Stimulated activated CD8-positive, alpha-beta memory T cell treated with anti-CD3 and anti-CD28 coated beads, Interleukin-12 subunit alpha, Interleukin-12 subunit beta, amount 100 ng/mL, for 1 hour (primary cell): ENCODE measurements at regions not wholly inside any gene's neighbourhood (a gene's known extent, or its start where the extent isn't known, plus 50 kb on each side); places are given as distances from the start of the nearest gene placed in this dataset.
"Not testable (repeated sequence)": the region's sequence is repeated elsewhere in the genome, so short reads cannot be mapped to it uniquely, and the experiment has no call there.

Experiments
- DNase-seq: peaks from one replicate; pipeline ENCODE4 v3.0.0-alpha.2; 2020; ENCODE audit warnings: low read depth

DNA sequence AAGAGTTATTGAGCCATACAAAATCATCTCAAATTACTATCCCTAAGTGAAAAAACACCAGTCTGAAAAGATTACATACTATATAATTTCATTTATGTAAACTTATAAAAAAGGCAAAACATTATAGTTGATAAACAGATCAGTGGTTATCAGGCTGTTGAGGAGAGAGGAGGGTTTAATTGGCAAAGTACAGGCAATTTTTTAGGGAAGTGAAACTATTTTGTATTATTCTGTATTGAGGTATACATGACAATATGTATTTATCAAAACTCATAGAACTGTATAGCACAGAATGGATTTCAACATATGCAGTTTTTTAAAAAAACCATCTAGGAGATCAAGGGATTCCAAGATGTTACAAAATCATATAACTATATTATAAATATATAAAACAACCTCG lies 403.7 kb downstream of the LTN1 start:
- DNase-seq = no peak

DNA sequence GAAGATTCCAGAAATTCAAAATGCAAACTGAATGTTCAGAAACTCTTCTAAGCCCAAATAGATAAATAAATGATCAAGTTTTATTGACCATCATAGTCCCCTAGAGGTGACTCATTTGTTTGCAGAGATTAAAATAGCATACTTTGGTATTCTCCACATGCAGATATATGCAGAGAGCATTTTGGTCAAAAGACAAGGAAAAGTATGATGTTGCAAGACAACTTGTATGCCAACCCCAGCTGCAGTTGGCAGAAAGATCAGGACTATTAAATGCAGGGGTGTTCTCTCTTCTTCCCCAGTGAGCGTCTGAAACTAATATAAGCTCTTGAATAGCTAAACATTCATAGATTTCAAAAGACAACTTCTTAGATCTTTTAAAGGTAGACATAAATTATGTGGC lies 404.9 kb downstream of the LTN1 start:
- DNase-seq = no peak

DNA sequence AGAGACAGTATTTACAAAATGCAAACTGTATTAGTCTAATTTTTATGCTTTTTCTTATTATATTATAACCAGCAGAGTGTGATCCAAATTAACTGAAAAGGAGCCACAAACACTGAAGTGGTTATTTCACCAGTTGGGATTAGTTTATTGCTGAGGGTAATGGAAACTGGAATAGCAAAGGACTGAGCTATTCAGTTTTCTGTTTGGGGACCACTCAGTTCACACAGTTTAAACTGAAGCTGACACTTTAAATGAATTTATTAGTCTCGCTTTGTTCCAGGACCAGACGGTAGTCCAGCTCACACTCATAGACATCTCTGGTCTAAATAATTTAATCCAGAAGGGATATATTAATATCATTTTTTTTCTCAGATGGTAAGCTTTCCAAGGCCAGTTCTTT lies 410.7 kb downstream of the LTN1 start:
- no peak for DNase-seq

DNA sequence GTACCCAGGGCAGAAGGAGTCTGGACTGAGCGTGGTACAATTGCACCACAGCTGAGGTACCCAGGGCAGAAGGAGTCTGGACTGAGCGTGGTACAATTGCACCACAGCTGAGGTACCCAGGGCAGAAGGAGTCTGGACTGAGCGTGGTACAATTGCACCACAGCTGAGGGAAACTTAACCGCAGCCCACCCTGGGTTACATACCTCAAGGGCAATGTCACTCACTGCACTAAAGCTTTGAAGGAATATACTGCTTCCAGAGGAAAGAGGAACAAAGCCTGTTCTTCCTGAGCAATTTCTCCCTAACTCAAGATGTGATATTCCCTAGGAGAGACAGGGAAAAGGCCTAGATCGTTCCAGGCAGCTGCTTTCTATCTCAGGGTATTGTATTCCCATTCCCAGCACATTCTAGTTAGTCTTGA lies 411.4 kb downstream of the LTN1 start:
- DNase-seq = not testable (repeated sequence)

DNA sequence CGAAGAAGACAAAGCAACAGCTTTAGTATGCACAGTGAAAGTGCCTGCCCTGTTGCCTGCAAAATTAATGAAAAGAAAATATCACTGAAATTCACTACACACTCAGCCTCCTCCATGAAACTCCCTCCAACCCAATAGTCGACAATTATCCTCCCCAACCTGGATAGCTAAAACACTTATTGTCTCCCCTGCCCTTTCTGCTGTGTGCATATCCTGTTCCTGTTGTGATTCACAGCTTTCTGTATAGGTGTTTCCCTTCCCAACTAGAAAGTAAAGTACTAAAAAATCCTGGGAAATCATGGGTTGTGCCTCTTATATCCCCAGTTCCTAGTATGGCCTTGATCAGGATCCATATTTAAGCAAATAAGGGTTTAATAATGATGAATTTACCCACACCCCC lies 412.1 kb downstream of the LTN1 start:
- DNase-seq = no peak

DNA sequence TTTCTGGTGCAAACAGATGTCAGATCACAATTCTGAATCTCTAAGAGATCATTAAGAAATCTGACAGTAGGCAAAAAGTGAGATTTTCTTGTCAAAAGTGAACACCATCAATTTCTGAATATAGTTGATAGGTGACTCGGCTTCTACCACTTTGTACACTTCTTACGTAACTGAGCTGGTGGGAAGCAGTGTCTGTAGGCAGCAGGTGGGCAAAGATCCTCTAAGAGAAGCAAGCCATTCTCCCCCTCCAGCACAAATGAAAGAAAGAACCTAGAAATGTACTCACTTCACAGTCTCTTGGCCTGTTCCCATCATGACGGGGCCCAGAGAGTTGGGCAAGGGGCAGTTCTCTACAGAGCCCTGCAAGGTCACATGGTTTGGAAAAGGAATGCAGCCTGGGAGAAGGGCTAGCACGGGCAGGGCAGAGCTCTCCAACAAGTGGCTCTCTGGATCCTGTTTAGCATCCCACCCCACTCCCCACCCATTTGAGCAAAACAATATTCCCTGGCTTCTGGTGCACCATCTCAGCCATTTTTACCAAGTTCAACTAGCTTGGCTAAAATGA lies 412.6 kb downstream of the LTN1 start:
- DNase-seq = no peak

DNA sequence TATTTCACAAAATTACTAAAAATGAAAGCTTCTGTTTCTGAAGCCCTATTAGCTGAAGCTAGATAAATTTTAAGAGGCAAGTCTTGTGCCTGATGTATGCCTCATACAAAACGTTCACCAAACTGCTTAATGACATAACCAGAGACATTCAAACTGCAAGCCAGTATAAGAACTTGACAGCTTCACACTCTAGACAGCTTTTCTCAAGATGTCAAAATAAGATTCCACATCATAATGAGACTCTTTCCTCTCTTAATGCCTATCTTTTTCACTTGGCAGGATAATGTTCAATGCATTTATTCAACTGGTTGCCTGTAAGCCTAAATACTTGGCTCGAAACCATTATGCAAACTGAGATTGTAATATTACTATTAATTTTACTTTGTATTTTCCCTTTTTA lies 424.0 kb downstream of the LTN1 start:
- no peak for DNase-seq

DNA sequence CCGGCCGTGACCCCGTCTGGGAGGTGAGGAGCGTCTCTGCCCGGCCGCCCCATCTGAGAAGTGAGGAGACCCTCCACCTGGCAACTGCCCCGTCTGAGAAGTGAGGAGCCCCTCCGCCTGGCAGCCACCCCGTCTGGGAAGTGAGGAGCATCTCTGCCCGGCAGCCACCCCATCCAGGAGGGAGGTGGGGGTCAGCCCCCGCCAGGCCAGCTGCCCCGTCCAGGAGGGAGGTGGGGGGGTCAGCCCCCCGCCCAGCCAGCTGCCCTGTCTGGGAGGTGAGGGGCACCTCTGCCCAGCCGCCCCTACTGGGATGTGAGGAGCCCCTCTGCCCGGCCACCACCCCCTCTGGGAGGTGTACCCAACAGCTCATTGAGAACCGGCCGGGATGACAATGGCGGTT lies 428.7 kb downstream of the LTN1 start:
- DNase-seq = not testable (repeated sequence)

DNA sequence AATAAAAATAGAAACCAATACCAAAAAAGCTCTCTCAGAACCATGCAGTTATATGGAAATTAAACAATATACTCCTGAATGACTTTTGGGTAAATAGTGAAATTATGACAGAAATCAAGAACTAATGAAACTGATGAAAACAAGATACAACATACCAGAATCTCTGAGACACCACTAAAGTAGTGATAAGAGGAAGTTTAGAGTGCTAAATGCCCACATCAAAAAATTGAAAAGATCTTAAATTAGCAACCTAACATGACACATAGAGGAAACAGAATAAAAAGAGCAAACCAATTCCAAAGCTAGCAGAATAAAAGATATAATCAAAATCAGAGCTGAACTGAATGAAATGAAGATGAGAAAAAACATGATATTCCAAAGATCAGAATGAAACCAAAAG lies 430.9 kb downstream of the LTN1 start:
- no peak for DNase-seq

DNA sequence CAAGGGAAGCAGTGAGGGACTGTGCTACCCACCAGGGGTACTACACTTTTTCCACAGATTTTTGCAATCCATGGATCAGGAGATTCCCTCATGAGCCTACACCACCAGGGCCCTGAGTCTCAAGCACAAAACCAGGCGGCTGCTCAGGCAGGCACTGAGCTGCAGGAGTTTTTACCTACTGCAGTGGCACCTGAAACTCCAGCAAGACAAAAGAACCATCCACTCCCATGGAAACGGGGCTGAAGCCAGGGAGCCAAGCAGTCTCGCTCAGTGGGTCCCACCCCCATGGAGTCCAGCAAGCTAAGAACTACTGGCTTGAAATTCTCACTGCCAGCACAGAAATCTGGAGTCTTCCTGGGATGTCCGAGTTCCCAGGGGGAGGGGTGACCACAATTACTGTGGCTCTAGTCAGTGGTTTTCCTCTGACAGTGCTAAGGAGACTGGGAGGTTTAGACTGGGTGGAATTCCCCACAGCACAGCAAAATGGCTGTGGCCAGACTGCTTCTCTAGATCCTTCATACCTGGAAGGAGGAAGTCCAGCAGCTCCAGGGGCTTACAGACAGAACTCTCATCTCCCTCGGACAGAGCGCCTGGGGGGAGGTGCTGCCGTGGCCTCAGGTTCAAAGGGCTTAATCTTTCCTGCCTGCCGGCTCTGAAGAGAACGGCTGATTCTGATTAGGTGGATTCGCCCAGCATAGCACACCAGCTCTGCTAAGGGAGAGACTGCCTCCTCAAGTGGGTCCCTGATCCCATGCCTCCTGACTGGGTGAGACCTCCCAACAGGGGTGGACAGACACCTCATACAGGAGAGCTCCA lies 437.8 kb downstream of the LTN1 start:
- no peak for DNase-seq

DNA sequence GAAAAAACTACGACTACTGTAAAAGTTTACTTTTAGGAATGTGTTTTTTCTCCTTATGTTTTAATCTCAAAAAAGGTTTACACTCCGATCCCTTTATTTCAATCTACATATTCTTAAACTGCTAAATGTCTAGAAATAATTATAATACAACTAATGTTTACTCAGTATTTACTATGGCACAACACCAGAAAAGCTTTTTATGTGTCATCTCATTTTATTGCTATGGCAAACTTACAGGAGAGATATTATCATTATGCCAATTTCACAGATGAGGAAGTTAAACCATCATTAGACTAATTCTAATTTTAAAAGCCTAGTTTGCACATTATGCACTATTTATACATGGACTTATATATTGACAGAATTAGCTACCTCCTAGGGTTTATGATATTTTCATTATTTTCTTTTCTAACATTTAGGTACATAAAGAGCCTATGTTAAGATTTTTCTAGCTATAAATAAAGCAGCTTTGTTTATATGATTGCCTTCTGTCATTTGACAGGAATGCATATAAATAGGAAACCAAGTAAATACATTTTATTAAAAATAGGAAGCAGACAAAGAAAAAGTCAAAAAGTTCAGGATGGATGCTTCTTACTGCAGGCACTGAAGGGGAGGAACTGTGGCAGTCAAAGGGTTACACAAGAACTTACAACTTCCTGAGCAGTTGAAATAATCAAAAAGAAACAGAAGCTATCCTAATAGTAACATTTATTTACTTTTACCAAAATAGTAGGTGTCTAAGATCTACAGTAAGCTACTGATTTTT lies 442.4 kb downstream of the LTN1 start:
- no peak for DNase-seq

DNA sequence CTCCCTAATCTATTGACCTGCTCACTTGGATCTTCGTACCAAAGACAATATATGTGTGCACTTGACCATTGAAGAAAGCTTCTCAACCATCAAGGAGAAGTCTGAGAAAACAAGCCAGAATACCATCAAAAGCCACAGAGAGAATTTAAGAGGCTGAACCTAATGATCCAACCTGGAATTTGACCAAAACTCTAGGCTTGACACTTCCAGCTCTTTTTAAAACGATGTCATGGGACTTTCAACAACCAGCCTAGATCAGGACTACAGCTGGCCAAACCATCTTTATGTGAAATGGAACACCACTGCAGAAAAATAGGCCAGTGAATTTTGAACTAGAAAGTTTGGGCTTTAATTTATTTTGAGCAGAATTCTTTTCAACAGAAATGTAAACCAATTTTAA lies 444.4 kb downstream of the LTN1 start:
- DNase-seq = no peak

DNA sequence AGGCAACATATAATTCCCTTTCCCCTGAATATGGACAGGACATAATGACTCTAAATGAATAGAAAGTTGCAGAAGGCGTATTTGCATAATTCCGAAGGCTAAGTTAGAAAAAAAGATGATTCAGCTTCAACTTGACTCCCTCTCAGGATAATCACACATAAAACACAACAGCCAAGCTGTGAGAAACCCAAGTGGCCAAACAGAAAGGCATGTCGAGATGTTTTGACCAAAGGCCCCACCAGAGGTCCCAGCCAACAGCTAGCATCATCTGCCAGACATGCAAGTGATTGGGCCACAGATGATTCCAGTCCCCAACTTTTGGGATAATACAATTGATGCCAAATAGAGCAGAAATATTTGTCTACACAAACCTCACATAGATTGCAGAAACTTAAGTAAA lies 444.9 kb downstream of the LTN1 start:
- no peak for DNase-seq

DNA sequence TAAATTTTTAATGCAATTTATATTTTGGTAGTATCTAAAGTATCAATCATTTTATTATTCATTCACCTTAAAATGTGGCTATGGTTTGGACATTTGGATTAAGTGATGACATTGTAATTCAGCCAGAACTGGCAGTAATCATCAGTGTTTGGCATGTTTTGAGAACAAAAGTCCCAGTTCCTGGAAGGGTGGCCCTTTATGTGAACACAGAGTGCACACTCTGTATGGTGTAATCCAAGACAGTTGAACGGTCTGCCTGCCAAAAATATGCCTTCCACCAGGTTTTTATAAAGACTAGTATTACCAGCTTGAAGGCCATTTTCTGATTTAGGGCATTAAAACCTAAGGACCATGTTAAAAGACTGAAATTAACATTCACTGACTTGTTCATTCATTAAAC lies 448.7 kb downstream of the LTN1 start:
- DNase-seq = no peak

DNA sequence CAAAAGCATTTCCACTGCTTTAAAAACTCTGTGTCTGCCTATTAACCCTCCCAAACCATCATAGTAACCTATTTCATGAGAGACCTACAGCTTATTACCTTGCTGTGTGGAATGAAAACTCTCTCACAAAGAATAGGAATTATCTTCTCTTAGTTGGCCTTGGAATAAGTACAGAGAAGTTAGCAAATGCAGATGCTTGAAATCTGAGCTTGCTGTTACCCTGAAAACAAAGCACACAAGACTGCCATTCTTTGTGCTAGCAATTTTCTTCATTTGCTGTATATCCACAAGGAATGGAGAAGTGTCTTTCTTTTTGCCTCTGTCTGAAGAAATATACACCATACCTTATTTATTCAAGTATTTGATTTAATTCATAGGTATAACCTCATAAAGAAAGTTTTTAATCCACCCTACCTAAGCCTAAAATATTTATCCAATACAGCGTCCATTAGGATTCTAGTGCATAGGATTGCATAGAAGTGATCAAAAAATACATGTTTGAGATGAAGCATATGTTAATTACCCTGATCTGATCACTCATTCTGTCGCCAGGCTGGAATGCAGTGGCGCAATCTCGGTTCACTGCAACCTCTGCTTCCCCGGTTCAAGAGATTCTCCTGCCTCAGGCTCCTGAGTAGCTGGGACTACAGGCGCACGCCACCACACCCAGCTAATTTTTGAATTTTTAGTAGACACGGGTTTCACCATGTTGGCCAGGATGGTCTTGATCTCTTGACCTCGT lies 451.1 kb downstream of the LTN1 start:
- DNase-seq = no peak

DNA sequence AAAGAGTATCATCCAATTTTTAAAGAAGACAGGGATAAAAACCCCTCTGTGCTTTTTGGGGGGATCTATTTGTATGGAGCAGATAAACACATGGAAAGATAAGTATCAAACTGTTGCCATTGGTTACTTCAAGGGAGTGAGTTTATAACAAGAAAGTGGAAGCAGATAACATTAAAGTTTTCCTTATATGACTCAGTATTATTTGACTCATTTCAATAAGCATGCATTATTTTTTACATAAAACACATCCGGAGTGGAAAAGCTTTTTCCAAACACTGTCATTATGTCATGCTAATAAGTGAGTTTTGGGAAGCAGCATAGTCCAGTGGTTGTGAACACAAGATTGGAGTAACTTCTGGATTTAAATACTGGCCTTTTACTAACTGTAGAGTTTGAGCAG lies 452.2 kb downstream of the LTN1 start:
- DNase-seq = no peak

DNA sequence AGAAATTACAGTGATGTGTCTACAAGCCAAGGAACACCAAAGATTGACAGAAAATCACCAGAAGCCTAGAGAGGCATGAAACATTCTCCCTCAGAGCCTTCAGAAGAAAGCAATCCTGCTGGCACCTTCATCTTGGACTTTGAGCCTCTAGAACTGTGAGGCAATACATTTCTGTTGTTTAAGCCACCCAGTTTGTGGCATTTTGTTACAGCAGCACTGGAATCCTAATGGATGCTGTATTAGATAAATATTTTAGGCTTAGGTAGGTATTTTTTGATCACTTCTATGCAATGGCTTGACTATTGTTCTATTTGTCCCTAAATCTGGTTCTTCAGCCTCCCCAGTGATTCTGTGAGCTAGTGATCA lies 453.1 kb downstream of the LTN1 start:
- DNase-seq = no peak

DNA sequence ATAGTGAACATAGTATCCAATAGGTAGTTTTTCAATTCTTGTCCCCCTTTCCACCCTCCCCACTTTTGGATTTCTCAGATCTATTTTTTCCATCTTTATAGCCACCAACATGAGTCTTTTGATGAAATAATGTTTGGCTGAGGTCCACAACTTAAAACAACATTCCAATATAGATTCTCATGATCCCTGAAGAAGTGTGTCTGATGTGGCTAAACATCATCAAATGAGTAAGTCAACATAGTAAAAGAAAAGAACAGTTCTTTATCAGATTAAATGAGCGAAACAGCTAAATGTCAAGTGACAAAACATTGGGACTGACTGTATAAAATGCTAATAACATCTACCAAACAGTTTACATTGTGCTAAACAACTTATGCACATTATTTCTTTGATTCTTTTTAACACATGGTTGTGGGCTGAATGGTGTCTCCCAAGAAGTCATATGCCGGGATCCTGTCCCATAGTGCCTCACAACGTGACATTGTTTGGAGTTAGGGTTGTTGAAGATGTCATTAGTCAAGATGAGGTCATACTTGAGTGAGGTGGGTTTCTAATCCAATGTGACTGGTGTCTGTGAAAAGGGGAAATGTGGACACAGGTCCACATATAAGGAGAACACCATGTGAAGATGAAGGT lies 453.6 kb downstream of the LTN1 start:
- no peak for DNase-seq

DNA sequence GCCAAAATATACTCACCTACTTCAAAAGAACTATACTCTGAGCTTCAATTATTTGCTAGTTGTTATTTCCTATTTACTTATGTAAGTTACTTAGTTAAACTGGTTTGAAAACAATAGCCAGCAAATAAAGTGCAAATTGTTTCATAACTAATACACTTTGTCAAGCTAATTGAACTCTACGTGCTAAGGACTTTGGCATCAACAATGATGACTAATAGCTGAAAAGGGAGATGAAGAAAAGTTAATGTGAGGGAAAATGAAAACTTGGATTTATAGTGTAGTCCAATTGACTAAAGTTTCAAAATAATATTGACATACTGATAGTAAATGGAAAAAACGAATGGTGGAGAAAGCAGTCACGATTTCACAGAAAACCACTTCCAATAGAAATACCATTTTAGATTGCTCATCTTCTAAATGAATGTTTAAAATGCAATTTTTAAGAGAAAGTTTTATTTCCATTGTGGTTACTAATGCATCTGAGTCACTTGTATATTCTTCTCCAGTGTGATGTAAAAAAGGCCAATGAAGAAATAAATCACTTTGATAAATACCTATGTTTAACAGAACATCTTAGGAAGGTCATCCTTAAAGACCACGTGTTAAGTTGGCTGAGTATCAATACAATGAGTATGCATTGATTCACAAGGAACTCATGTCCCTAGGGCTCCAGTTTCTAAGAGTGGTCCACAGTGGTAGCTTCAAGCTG lies 455.2 kb downstream of the LTN1 start:
- DNase-seq = no peak

DNA sequence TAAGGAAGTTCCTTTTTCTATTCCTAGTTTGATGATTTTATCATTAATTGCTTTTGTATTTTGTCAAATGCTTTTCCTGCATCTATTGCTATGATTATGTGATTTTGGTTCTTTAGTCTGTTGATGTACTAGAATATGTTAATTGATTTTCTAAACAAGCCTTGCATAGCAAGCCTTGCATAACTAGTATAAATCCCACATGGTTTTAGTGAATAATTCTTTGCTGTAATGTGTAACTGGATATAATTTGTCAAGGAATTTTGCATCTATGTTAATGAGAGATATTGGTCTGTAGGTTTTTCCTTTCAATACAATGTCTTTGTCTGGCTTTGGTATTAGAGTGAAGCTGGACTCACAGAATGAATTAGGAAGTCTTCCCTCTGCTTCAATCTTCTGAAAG lies 460.2 kb downstream of the LTN1 start:
- no peak for DNase-seq

DNA sequence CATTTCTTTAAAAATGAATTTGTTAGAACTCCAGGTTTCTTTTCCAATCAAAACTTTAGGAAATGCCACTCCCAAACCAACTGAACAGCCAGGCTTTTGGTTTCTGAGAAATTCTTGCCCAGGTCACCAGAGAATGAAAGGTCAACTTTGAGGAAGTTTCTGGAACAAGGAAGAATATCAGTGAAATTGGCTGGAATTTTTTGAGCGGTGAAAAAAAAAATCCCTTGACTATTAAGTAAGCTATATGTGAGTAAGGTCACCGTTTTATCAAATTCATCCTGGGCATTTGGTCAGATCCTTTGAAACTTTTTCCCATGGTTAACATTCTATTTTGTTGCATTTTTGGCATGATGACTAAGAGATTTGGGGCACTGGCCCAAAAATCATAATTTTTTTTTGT lies 469.3 kb downstream of the LTN1 start:
- no peak for DNase-seq
